ENCODE measurements at regions not wholly inside any gene's neighbourhood (a gene's known extent, or its start where the extent isn't known, plus 50 kb on each side); places are given as distances from the start of the nearest gene placed in this dataset.

- TF ChIP-seq EZH2phosphoT487 (IDR thresholded peaks at IDR 0.05; ENCODE audit: insufficient read depth, low read depth) (no peak), EZH2 (IDR thresholded peaks at IDR 0.05; ENCODE audit: insufficient read depth, poor library complexity, severe bottlenecking) (no peak)
- H2AFZ ChIP-seq, result no peak overlapping the region
- in situ Hi-C loops (cut with MboI), result no loop called here
- H3K4me2 ChIP-seq (ENCODE audit: unreplicated experiment), result peak overlapping the region; percentile 94
- WGBS, 2 experiments (ENCODE audit: low coverage in 1 of 2, low lambda C conversion rate in 2 of 2, missing lambda C conversion rate in 2 of 2), result 72 to 75% methylated on average over 17 of the region's 17 CpGs
- no peaks in the 10 kb centered on the region for H3K27me3 ChIP-seq (replicated peaks; ENCODE audit: insufficient read depth)
- H3K9ac ChIP-seq, result no peak overlapping the region
- H3K79me2 ChIP-seq (ENCODE audit: insufficient read depth), result no peaks in the 10 kb centered on the region
- H3K9me2 ChIP-seq (ENCODE audit: insufficient read depth), result no peaks in the 10 kb centered on the region
- H3K9me3 ChIP-seq (ENCODE audit: low read depth), result no peaks in the 10 kb centered on the region
- no peak overlapping the region for H3K27ac ChIP-seq
- H3K36me3 ChIP-seq (ENCODE audit: low read depth), result no peaks in the 10 kb centered on the region
- no peak overlapping the region for H3K4me3 ChIP-seq
- no peak for DNase-seq
- H4K20me1 ChIP-seq (ENCODE audit: insufficient read depth), result no peaks in the 10 kb centered on the region
- peaks cover 9% of the 10 kb centered on the region; the same call in 1 of the 2 replicates for H3F3A ChIP-seq (ENCODE audit: insufficient read depth)
- H3K4me1 ChIP-seq (ENCODE audit: insufficient read depth), result 0 out of 2 replicates have a peak, but pooled peaks cover 10% of the 10 kb centered on the region
Observed at GRCh38 chr11:70566768-70567530, 168.6 kb downstream of the CTTN start.

DNA sequence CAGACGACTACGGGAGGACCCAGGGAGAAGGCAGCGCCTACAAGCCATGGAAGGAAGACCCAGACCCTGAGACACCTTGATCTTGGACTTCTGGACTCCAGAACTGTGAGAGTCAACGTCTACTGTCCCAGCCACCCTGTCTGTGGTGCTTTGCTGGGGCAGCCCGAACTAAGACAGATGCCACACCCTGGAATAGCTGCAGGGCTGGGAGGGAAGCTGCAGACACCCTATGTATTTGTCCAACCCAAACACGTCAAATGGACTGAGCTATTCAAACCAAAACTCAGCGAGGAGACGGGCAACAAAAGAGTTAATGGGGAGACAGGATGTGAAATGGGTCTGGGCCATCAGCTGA lies 169.3 kb downstream of the CTTN start:
- DNase-seq, result no peak
- in situ Hi-C loops (cut with MboI), result no loop called here
- Histone ChIP-seq H3K4me1 (ENCODE audit: insufficient read depth) (0 out of 2 replicates have a peak, but pooled peaks cover 10% of the 10 kb centered on the region), H3K9ac (peak overlapping the region; percentile 68), H4K20me1 (ENCODE audit: insufficient read depth) (no peaks in the 10 kb centered on the region), H3K27ac (peak overlapping the region; percentile 62; the same call in 1 of the 2 replicates), H2AFZ (peak overlapping the region; percentile 96), H3F3A (ENCODE audit: insufficient read depth) (peaks cover 9% of the 10 kb centered on the region; the same call in 1 of the 2 replicates), H3K9me2 (ENCODE audit: insufficient read depth) (no peaks in the 10 kb centered on the region), H3K9me3 (ENCODE audit: low read depth) (no peaks in the 10 kb centered on the region), H3K4me3 (peak overlapping the region; percentile 74), H3K27me3 (replicated peaks; ENCODE audit: insufficient read depth) (no peaks in the 10 kb centered on the region), H3K79me2 (ENCODE audit: insufficient read depth) (no peaks in the 10 kb centered on the region), H3K4me2 (ENCODE audit: unreplicated experiment) (peak overlapping the region; percentile 94), H3K36me3 (ENCODE audit: low read depth) (no peaks in the 10 kb centered on the region)
- no peak for TF ChIP-seq EZH2phosphoT487 (IDR thresholded peaks at IDR 0.05; ENCODE audit: insufficient read depth, low read depth)
- TF ChIP-seq EZH2 (IDR thresholded peaks at IDR 0.05; ENCODE audit: insufficient read depth, poor library complexity, severe bottlenecking), result no peak
- 9 to 12% methylated on average over 8 of the region's 8 CpGs for WGBS, 2 experiments (ENCODE audit: low coverage in 1 of 2, low lambda C conversion rate in 2 of 2, missing lambda C conversion rate in 2 of 2)

DNA sequence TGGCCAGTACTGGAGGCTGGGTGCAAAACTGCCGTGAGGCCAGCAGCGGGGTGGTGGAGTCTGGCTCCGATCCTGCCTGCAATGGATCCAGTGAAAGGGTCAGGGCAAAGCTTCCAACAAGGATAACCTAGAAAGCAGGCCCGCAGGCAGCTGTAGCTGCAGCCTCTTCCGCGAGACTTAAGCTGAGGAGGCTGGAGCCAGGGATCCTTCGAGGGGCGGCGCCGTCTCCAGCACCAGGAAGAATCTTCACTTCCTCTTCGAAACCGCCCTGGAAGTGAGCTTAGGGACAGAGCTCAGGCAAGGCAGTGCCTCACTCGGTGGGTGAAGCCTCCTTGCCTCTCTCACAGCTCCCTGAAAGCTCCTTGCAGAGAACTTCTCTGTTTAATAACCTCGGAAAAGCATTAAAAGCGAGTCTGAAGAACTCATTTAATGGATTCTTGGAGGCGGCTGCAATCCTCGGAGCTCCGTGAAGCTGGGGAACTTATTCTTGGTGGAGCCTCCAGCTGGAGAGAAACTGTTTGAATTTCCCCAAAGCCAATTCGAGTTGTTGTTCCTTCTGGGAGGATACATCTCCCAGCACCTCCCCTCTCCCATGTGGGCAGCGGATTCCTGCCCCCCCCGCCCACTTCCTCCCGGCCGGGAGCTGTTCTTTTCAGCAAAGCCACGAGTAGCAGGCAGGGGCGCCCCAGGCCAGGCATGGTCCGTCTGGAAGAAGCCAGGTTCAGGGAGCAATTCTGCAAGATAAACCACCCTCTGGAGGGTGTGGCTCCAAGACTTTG lies 169.9 kb downstream of the CTTN start:
- Histone ChIP-seq H3K4me3 (peak overlapping the region; percentile 74), H4K20me1 (ENCODE audit: insufficient read depth) (no peaks in the 10 kb centered on the region), H3K79me2 (ENCODE audit: insufficient read depth) (no peaks in the 10 kb centered on the region), H3K27me3 (replicated peaks; ENCODE audit: insufficient read depth) (no peaks in the 10 kb centered on the region), H3K9me2 (ENCODE audit: insufficient read depth) (no peaks in the 10 kb centered on the region), H3K4me2 (ENCODE audit: unreplicated experiment) (peak overlapping the region; percentile 94), H3K4me1 (ENCODE audit: insufficient read depth) (0 out of 2 replicates have a peak, but pooled peaks cover 10% of the 10 kb centered on the region), H3K9me3 (ENCODE audit: low read depth) (no peaks in the 10 kb centered on the region), H2AFZ (peak overlapping the region; percentile 96), H3K27ac (peak overlapping the region; percentile 62), H3K9ac (peak overlapping the region; percentile 68), H3K36me3 (ENCODE audit: low read depth) (no peaks in the 10 kb centered on the region), H3F3A (ENCODE audit: insufficient read depth) (peaks cover 9% of the 10 kb centered on the region; the same call in 1 of the 2 replicates)
- DNase-seq, result peak; percentile 77
- in situ Hi-C loops (cut with MboI), result no loop called here
- TF ChIP-seq EZH2phosphoT487 (IDR thresholded peaks at IDR 0.05; ENCODE audit: insufficient read depth, low read depth), result no peak
- no peak for TF ChIP-seq EZH2 (IDR thresholded peaks at IDR 0.05; ENCODE audit: insufficient read depth, poor library complexity, severe bottlenecking)
- 1% methylated on average over 25 to 26 of the region's 26 CpGs for WGBS, 2 experiments (ENCODE audit: low coverage in 1 of 2, low lambda C conversion rate in 2 of 2, missing lambda C conversion rate in 2 of 2)

DNA sequence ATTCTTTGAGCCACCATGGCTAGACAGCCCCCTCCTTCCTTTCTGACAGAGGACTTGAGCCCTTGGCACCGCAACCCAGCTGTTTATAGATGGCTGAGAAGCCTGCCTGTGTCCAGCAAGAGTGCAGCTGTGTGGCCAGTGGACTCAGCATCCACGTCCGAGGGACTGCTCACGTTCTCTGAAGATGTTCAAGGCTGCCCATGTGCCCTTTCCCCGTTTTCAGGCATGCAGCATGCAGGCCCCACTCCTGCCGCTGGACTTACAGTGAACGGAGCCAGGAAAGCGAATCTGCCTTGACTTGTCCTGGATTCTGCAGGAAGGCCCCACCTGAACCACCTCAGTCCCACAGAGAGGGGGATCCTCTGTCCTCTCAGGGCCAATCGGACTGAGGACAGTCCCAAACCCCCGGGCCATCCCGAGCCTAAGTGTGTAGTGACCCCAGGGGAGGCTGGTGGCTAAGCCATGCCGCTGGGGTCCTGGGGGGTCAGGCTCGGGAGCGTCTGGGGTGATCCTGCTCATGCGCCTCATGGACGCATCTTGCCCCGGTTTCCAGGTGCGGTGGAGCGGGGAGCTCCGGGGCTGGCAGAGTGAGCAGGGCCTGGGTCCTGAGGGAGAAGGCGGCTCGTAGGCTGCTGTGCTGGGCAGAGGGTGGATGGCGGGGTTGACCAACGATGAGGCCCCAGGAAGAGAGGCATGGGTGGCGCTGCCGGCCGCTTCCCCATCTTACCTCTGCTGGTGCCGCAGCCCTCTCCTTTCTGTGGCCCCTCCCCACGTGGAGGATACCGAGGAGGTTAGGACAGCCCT lies 170.7 kb downstream of the CTTN start:
- DNase-seq, result no peak
- Histone ChIP-seq H3F3A (ENCODE audit: insufficient read depth) (peaks cover 9% of the 10 kb centered on the region; the same call in 1 of the 2 replicates), H3K4me2 (ENCODE audit: unreplicated experiment) (peak overlapping the region; percentile 35), H3K9me2 (ENCODE audit: insufficient read depth) (no peaks in the 10 kb centered on the region), H3K79me2 (ENCODE audit: insufficient read depth) (no peaks in the 10 kb centered on the region), H3K36me3 (ENCODE audit: low read depth) (no peaks in the 10 kb centered on the region), H3K4me3 (peak overlapping the region; percentile 74), H3K27ac (no peak overlapping the region), H3K9me3 (ENCODE audit: low read depth) (no peaks in the 10 kb centered on the region), H3K27me3 (replicated peaks; ENCODE audit: insufficient read depth) (no peaks in the 10 kb centered on the region), H2AFZ (peak overlapping the region; percentile 96; the same call in 1 of the 2 replicates), H4K20me1 (ENCODE audit: insufficient read depth) (no peaks in the 10 kb centered on the region), H3K9ac (no peak overlapping the region), H3K4me1 (ENCODE audit: insufficient read depth) (0 out of 2 replicates have a peak, but pooled peaks cover 10% of the 10 kb centered on the region)
- 71 to 72% methylated on average over 28 to 30 of the region's 30 CpGs for WGBS, 2 experiments (ENCODE audit: low coverage in 1 of 2, low lambda C conversion rate in 2 of 2, missing lambda C conversion rate in 2 of 2)
- no peak for TF ChIP-seq EZH2phosphoT487 (IDR thresholded peaks at IDR 0.05; ENCODE audit: insufficient read depth, low read depth)
- no peak for TF ChIP-seq EZH2 (IDR thresholded peaks at IDR 0.05; ENCODE audit: insufficient read depth, poor library complexity, severe bottlenecking)
- in situ Hi-C loops (cut with MboI), result no loop called here

All from GM23248 (cell line).